Tibial nerve (tissue), 4 donors: ENCODE measurements at regions not wholly inside any gene's neighbourhood (a gene's known extent, or its start where the extent isn't known, plus 50 kb on each side); places are given as distances from the start of the nearest gene placed in this dataset.
A peak's percentile ranks its signal among the peaks of the same experiment; 100 is the strongest.

ENCODE experiments used
- DNase-seq, 2 donors: peaks; one replicate each; pipeline ENCODE4 v3.0.0-alpha.2; 2019; ENCODE audit warnings: low spot score in 2 of 2
- H3K27ac ChIP-seq, 4 donors: fragments of 200-600 bp; sonication (generic) in 3 of 4; one replicate each; pipeline ENCODE4 v1.5.1; 2017 to 2019; ENCODE audit warnings: mild to moderate bottlenecking in 1 of 4
- H3K27me3 ChIP-seq, 2 donors: fragments of 200-600 bp; sonication (generic) in 1 of 2; one replicate each; pipeline versions ENCODE4 v1.5.1 to v1.6.0; 2017 to 2019
- H3K36me3 ChIP-seq, 3 donors: fragments of 200-600 bp; sonication (generic); one replicate each; pipeline ENCODE4 v1.5.1; 2018 to 2019
- H3K4me1 ChIP-seq, 4 donors: fragments of 200-600 bp; sonication (generic) in 3 of 4; one replicate each; pipeline ENCODE4 v1.5.1; 2017 to 2019
- H3K4me3 ChIP-seq, 4 donors: fragments of 200-600 bp; sonication (generic) in 3 of 4; one replicate each; pipeline ENCODE4 v1.5.1; 2017 to 2019; ENCODE audit warnings: mild to moderate bottlenecking in 1 of 4, moderate library complexity in 1 of 4
- H3K9me3 ChIP-seq, 4 donors: fragments of 200-600 bp; sonication (generic) in 3 of 4; one replicate each; pipeline ENCODE4 v1.5.1; 2017 to 2019
- CTCF ChIP-seq, 5 experiments: fragments of 200-600 bp in 3 of 5; fragments of 450-650 bp in 2 of 5; sonication (generic) in 3 of 5; IDR thresholded peaks; one replicate each; pipeline ENCODE4 v1.5.1; 2016 to 2019; ENCODE audit warnings: antibody characterized with exemption in 5 of 5, mild to moderate bottlenecking in 3 of 5, moderate library complexity in 2 of 5
- EP300 ChIP-seq, 2 donors: sonication (generic); formaldehyde crosslinking; IDR thresholded peaks; one replicate each; pipeline ENCODE4 v1.6.1; 2017; ENCODE audit warnings: antibody characterized with exemption in 2 of 2, mild to moderate bottlenecking in 1 of 2
- POLR2A ChIP-seq, 2 donors: fragments of 450-650 bp; IDR thresholded peaks; one replicate each; pipeline ENCODE4 v1.6.1; 2017; ENCODE audit warnings: antibody characterized with exemption in 2 of 2, mild to moderate bottlenecking in 2 of 2, moderate library complexity in 2 of 2
- WGBS, 2 donors: methylation state at CpG; one replicate each; pipeline ENCODE4 v1.1.5; 2018; 5-methylcytosine and 5-hydroxymethylcytosine counted together

- peaks cover 0 to 50% of the 10 kb centered on the region in 2 donors for H3K27me3 ChIP-seq
- H3K27ac ChIP-seq, result no peak overlapping the region
Observed at GRCh38 chr20:62535964-62536363, 60.2 kb upstream of the GATA5 start.

GRCh38 chr20:62536871-62537401 is 61.1 kb upstream of the GATA5 start:
- H3K36me3 ChIP-seq, result no peaks in the 10 kb centered on the region
- no peak for DNase-seq
- H3K4me3 ChIP-seq, result no peak overlapping the region
- H3K27ac ChIP-seq, result peak overlapping the region in 1 of 4 donors; percentile 0
- peaks cover 0 to 50% of the 10 kb centered on the region in 2 donors for H3K27me3 ChIP-seq
- TF ChIP-seq CTCF (IDR thresholded peaks at IDR 0.05) (no peak), POLR2A (IDR thresholded peaks at IDR 0.05) (no peak), EP300 (IDR thresholded peaks at IDR 0.05) (no peak)
- no peaks in the 10 kb centered on the region for H3K4me1 ChIP-seq
- no peaks in the 10 kb centered on the region for H3K9me3 ChIP-seq
- 34 to 42% methylated on average over 9 to 12 of the region's 16 CpGs for WGBS, 2 donors

More at GRCh38 chr20:62535964-62536363, 60.2 kb upstream of the GATA5 start:
- 80 to 83% methylated on average over 10 to 11 of the region's 12 CpGs for WGBS, 2 donors
- Histone ChIP-seq H3K4me1 (no peaks in the 10 kb centered on the region), H3K9me3 (no peaks in the 10 kb centered on the region), H3K36me3 (no peaks in the 10 kb centered on the region), H3K4me3 (no peak overlapping the region)
- TF ChIP-seq CTCF (IDR thresholded peaks at IDR 0.05) (no peak), POLR2A (IDR thresholded peaks at IDR 0.05) (no peak), EP300 (IDR thresholded peaks at IDR 0.05) (no peak)
- no peak for DNase-seq

- Histone ChIP-seq H3K36me3 (no peaks in the 10 kb centered on the region), H3K4me1 (no peaks in the 10 kb centered on the region), H3K9me3 (no peaks in the 10 kb centered on the region), H3K4me3 (no peak overlapping the region), H3K27ac (peak overlapping the region in 1 of 4 donors; percentile 0), H3K27me3 (peaks cover 0 to 45% of the 10 kb centered on the region in 2 donors)
- WGBS, 2 donors, result 82 to 89% methylated on average over 19 to 27 of the region's 28 CpGs
- no peak for TF ChIP-seq EP300 (IDR thresholded peaks at IDR 0.05)
- TF ChIP-seq POLR2A (IDR thresholded peaks at IDR 0.05), result no peak
- TF ChIP-seq CTCF (IDR thresholded peaks at IDR 0.05), result no peak
- no peak for DNase-seq
Observed at GRCh38 chr20:62537649-62538292, 62.0 kb upstream of the GATA5 start.

GRCh38 chr20:62539198-62540045 is 63.6 kb upstream of the GATA5 start:
- Histone ChIP-seq H3K36me3 (no peaks in the 10 kb centered on the region), H3K9me3 (no peaks in the 10 kb centered on the region), H3K4me3 (no peak overlapping the region), H3K27ac (no peak overlapping the region), H3K27me3 (peaks cover 0 to 39% of the 10 kb centered on the region in 2 donors), H3K4me1 (no peaks in the 10 kb centered on the region)
- no peak for TF ChIP-seq CTCF (IDR thresholded peaks at IDR 0.05)
- no peak for TF ChIP-seq POLR2A (IDR thresholded peaks at IDR 0.05)
- no peak for TF ChIP-seq EP300 (IDR thresholded peaks at IDR 0.05)
- WGBS, 2 donors, result 39 to 41% methylated on average over 22 to 25 of the region's 25 CpGs
- DNase-seq, result no peak

GRCh38 chr20:62540504-62540903 is 64.7 kb upstream of the GATA5 start:
- TF ChIP-seq EP300 (IDR thresholded peaks at IDR 0.05) (no peak), POLR2A (IDR thresholded peaks at IDR 0.05) (no peak), CTCF (IDR thresholded peaks at IDR 0.05) (no peak)
- 89 to 93% methylated on average over 9 to 11 of the region's 14 CpGs for WGBS, 2 donors
- peaks cover 0 to 39% of the 10 kb centered on the region in 2 donors for H3K27me3 ChIP-seq
- H3K4me1 ChIP-seq, result no peaks in the 10 kb centered on the region
- no peaks in the 10 kb centered on the region for H3K9me3 ChIP-seq
- DNase-seq, result no peak
- no peak overlapping the region for H3K4me3 ChIP-seq
- H3K27ac ChIP-seq, result no peak overlapping the region
- no peaks in the 10 kb centered on the region for H3K36me3 ChIP-seq
